Cerebellar nuclear complex (tissue), 1 donor: ENCODE measurements at regions not wholly inside any gene's neighbourhood (a gene's known extent, or its start where the extent isn't known, plus 50 kb on each side); places are given as distances from the start of the nearest gene placed in this dataset.

Source experiments
- DNase-seq, 2 experiments: peaks; one replicate each; lab custom pipeline; 2025; lab: John Stamatoyannopoulos, UW

DNA sequence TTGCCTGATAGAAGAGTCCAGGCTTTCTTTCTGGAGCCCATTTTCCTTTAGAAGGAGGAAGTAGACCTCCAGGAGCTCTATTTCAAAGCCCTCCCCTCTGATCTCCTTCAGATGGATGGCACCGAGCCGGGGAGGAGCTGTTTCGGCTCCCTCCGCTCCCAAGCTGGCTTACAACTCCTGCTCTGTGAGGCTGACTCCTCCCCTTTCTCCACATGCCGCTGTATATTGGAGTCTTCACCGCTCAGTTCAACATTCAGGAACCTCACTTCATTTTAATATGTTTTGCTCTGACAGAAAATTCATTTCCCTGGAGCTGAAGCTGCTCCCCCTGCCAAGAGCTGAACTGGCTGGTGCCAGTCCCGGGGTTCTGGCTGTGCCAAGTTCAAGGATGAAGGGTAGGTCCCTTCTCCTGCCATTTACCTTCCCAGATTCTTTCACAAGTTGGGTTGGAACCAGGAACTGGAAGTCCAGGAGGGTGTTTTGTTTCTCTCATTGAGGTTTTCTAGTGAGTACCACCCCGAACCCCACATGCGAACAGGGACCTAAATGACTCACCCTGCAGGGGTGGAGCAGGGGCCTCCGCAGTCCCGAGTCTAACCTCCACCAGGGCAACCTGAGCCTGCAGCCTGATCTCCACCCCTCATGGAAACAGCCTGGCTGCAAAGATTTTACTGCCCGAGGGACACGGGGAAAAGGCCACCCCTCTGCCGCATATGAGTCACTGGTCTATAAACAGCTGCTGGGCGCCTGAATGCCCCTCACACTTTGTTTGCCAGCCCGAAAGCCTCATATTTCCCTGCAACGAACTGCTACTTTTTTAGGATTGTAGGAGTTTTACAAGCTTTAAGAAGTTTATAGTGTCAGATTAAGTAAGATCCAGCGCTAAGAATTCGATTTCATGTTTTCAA, 68.6 kb upstream of the FOXA2 start:
- no peak for DNase-seq

GRCh38 chr20:22653658-22654642, 69.6 kb upstream of the FOXA2 start:
- no peak for DNase-seq

GRCh38 chr20:22663528-22664025, 79.2 kb upstream of the FOXA2 start:
- no peak for DNase-seq

- no peak for DNase-seq
These were observed 82.8 kb upstream of the FOXA2 start for GRCh38 chr20:22667198-22667597.

- no peak for DNase-seq
These were observed 87.8 kb upstream of the FOXA2 start for GRCh38 chr20:22672191-22672590.

DNA sequence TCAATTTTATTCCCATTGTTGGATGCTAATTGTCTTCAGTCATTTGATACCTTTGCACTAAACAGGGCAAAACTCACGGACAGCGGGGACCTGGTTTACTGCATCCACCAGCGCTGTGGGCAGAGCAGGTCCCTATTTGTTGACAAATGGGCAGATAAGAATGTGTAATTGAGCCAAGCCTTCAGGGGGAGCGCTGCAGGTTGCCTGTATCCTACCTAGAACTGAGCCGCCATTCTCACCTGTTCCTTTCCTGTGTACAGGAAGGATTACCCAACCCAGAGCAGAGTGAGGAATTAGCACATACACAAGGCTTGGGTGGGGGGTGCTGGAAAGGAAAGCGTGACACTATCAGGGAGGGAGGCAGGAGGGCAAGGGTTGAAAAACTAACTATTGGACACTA, 89.1 kb upstream of the FOXA2 start:
- DNase-seq, result no peak

DNA sequence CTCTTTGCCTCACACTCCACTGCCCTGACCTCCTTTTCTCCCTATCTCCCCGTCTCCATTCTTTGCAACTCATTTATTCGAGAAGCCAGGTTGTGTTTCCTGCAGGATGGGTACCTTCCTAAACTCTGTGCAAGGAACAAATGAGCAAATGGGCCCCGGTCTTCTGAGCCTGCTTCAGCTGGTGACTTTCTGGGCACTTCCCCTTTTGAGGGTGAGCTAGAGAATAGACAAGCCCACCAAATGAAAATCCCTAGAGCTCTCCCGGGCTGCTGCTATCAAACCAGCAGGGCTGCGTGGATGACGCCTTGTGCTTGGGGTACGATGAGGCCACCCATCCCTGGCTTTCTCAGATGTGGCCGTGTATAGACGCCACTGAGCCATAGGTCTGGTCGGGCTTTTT, 91.0 kb upstream of the FOXA2 start:
- DNase-seq, result no peak

- no peak for DNase-seq
These were observed 94.3 kb upstream of the FOXA2 start for GRCh38 chr20:22678678-22679077.

DNA sequence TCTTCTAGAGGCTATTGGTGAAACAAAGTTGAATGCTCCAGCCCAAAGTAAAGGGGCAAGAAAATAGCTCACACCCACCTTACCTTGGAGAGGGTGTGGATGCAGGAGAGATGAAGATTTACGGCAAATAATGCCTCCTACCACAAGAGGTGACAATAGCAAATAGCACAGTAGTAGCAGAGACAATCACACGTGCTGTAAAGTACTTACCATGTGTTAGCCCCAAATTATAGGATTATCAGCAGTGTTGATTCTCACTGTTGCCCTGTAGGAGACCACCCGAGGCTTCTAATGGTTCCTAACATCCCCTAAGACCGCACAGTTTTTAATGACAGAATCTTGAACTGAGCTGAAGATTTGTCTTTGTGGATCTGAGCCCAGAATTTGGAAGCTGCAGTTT, 94.8 kb upstream of the FOXA2 start:
- no peak for DNase-seq

GRCh38 chr20:22680031-22680740, 95.8 kb upstream of the FOXA2 start:
- DNase-seq, result no peak

DNA sequence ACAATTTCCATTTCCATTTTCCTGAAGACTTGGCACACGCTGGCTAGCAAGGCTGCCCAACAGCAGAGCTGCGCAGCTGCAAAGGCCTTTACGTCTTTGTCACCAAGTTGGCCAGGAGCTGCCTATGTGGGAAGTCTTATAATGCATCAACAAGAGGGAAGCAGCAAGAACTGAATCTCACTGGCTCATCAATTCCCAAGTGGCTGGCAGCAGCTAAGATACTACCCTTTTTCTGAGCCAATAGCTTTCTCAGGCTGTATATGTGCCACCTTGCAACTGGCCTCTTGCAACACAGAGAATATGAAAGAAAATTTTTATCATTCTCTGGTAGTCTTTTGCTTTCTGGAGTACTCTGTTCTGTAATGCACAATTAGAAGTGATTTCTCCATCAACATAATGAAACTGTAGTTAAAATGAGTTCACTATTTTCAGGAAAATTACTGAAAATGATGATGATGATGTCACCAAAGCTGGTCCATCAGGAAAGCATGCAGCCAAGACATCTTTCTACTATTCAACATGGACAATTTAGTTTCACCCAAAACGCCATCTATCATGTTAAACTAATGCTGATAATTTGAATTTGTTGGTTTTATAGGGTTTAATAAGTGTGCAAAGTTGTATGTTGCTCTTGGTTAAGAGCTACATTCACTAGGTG, 97.3 kb upstream of the FOXA2 start:
- no peak for DNase-seq

DNA sequence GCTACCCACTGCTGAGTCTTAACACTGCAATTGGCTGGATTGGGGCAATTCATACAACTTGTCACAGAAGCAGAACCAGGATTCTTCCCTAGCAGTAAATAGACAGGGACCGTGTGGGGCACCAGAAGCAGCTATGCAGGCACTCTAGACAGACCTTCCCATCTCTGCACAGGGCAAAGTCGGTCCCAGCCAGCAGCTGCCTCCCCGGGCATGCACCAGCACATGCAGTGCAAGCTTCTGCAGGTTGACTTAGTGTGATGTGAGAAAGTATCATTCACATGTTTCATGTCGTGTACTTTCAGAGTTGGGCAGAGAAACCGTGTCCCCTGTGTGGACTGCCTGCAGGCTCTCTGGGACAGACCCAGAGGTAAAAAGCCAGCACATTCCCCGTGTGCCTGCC, 98.0 kb upstream of the FOXA2 start:
- no peak for DNase-seq

GRCh38 chr20:22684072-22684762, 99.8 kb upstream of the FOXA2 start:
- peak in 1 of 2 experiments; percentile 22 for DNase-seq

DNA sequence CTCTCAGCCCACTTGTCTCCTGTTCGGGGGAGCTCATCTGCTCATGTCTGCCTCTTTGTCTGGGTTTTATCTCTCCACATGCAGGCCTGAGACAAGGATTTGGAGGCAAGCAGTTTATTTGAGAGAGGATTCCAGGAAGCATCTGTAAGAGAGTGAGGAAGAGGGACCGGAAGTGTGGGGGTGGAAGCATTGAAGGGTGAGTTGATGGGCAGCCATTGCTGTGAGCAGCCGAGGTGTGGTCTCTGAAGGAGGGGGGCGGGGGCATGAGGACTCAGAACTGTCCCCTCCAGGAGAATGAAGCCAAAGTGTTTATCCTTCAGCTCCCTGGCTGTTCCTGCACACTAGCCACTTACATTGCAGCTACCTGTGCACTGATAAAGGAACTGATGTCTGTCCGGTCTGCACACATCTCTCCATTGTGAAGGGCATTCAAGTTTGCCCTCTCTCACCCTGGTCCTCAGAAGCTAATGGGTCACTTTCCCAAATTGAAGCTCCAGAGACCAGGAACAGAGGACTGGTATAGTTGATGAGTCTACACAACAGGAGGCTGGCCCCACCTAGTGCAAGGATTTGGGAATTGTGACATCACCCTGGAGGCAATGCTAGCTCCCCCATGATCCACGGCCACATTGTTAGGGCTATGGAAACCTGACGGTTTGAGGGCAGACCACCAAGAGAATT, 100.5 kb upstream of the FOXA2 start:
- DNase-seq, result no peak

DNA sequence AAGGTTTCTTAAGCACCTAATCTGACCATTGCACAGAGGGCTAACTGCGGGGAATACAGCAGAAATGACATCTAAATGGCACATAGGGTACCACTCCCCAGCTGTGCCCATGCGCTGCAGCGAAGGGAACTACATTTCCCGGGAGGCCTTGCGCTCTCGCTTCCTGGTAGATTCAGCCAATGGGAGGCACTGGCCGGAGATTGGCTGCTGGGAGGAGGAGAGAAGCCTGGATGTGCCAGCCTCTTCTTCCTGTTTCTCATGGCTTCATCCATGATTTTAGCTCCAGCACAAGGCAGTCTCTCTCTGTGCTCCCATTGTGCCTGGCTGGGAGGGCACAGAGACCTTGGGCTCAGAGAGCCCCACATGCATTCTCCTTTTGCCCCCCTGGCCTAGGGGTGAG, 101.7 kb upstream of the FOXA2 start:
- no peak for DNase-seq

GRCh38 chr20:22687676-22688349, 103.4 kb upstream of the FOXA2 start:
- DNase-seq, result no peak

- DNase-seq, result no peak
These were observed 104.1 kb upstream of the FOXA2 start for GRCh38 chr20:22688485-22688884.

DNA sequence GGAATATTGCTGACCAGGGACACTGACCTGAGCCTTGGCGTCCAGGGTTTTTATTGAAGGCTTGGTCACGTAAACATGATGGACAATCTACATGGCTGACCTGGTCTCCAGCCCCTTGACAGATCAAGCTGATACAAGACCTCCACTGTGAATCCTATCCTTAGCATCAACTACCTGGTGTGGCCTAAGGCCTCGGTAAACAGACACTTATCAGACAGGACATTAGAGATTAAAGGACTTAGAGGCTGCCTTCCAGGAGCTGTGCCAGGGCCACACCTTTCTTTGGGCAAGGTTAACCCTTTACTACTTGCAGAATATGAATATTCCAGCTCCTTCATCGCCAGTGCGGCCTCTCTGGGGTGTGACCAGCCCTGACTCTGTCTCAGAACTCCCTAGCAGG, 104.9 kb upstream of the FOXA2 start:
- DNase-seq, result no peak

- no peak for DNase-seq
These were observed 105.6 kb upstream of the FOXA2 start for GRCh38 chr20:22690000-22690399.
